ENCODE measurements at regions not wholly inside any gene's neighbourhood (a gene's known extent, or its start where the extent isn't known, plus 50 kb on each side); places are given as distances from the start of the nearest gene placed in this dataset.

GRCh38 chr20:52529826-52530225, 338.2 kb upstream of the ZFP64 start:
- TF ChIP-seq, protein P1, sequence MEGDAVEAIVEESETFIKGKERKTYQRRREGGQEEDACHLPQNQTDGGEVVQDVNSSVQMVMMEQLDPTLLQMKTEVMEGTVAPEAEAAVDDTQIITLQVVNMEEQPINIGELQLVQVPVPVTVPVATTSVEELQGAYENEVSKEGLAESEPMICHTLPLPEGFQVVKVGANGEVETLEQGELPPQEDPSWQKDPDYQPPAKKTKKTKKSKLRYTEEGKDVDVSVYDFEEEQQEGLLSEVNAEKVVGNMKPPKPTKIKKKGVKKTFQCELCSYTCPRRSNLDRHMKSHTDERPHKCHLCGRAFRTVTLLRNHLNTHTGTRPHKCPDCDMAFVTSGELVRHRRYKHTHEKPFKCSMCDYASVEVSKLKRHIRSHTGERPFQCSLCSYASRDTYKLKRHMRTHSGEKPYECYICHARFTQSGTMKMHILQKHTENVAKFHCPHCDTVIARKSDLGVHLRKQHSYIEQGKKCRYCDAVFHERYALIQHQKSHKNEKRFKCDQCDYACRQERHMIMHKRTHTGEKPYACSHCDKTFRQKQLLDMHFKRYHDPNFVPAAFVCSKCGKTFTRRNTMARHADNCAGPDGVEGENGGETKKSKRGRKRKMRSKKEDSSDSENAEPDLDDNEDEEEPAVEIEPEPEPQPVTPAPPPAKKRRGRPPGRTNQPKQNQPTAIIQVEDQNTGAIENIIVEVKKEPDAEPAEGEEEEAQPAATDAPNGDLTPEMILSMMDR (IDR thresholded peaks at IDR 0.05) = no peak
- no peaks in the 10 kb centered on the region for H3K27me3 ChIP-seq
- no peak overlapping the region for H3K27ac ChIP-seq
- no peaks in the 10 kb centered on the region for H3K36me3 ChIP-seq
- intact Hi-C loops (cut with DNase I) = no loop called here
- H3K4me3 ChIP-seq = no peak overlapping the region
- no peaks in the 10 kb centered on the region for H3K9me3 ChIP-seq
- DNase-seq (ENCODE audit: low spot score in 2 of 2) = no peak
- H3K4me1 ChIP-seq = no peaks in the 10 kb centered on the region

GRCh38 chr20:52524861-52525260, 333.3 kb upstream of the ZFP64 start:
- Histone ChIP-seq H3K36me3 (no peaks in the 10 kb centered on the region), H3K9me3 (no peaks in the 10 kb centered on the region), H3K4me1 (no peaks in the 10 kb centered on the region), H3K4me3 (no peak overlapping the region), H3K27me3 (no peaks in the 10 kb centered on the region), H3K27ac (no peak overlapping the region)
- TF ChIP-seq, protein P1 (IDR thresholded peaks at IDR 0.05) = no peak
- DNase-seq (ENCODE audit: low spot score in 2 of 2) = no peak
- intact Hi-C loops (cut with DNase I) = no loop called here

GRCh38 chr20:52518735-52519134, 327.2 kb upstream of the ZFP64 start:
- no peaks in the 10 kb centered on the region for H3K9me3 ChIP-seq
- no peaks in the 10 kb centered on the region for H3K36me3 ChIP-seq
- TF ChIP-seq, protein P1 (IDR thresholded peaks at IDR 0.05) = no peak
- intact Hi-C loops (cut with DNase I) = no loop called here
- H3K27ac ChIP-seq = no peak overlapping the region
- H3K4me1 ChIP-seq = no peaks in the 10 kb centered on the region
- DNase-seq (ENCODE audit: low spot score in 2 of 2) = no peak
- H3K27me3 ChIP-seq = no peaks in the 10 kb centered on the region
- H3K4me3 ChIP-seq = no peak overlapping the region

GRCh38 chr20:52515877-52516276, 324.3 kb upstream of the ZFP64 start:
- H3K4me3 ChIP-seq = no peak overlapping the region
- no peaks in the 10 kb centered on the region for H3K36me3 ChIP-seq
- H3K27me3 ChIP-seq = no peaks in the 10 kb centered on the region
- no peak for DNase-seq (ENCODE audit: low spot score in 2 of 2)
- intact Hi-C loops (cut with DNase I) = no loop called here
- no peak overlapping the region for H3K27ac ChIP-seq
- no peaks in the 10 kb centered on the region for H3K9me3 ChIP-seq
- TF ChIP-seq, protein P1 (IDR thresholded peaks at IDR 0.05) = no peak
- H3K4me1 ChIP-seq = no peaks in the 10 kb centered on the region

- intact Hi-C loops (cut with DNase I) = no loop called here
- Histone ChIP-seq H3K4me1 (no peaks in the 10 kb centered on the region), H3K9me3 (no peaks in the 10 kb centered on the region), H3K27ac (no peak overlapping the region), H3K4me3 (no peak overlapping the region), H3K27me3 (no peaks in the 10 kb centered on the region), H3K36me3 (no peaks in the 10 kb centered on the region)
- TF ChIP-seq, protein P1 (IDR thresholded peaks at IDR 0.05) = no peak
- DNase-seq (ENCODE audit: low spot score in 2 of 2) = no peak
Observed at GRCh38 chr20:52500157-52500556, 308.6 kb upstream of the ZFP64 start.

- Histone ChIP-seq H3K4me1 (no peaks in the 10 kb centered on the region), H3K27ac (no peak overlapping the region), H3K4me3 (no peak overlapping the region), H3K27me3 (no peaks in the 10 kb centered on the region), H3K9me3 (no peaks in the 10 kb centered on the region), H3K36me3 (no peaks in the 10 kb centered on the region)
- TF ChIP-seq, protein P1 (IDR thresholded peaks at IDR 0.05) = no peak
- intact Hi-C loops (cut with DNase I) = no loop called here
- DNase-seq (ENCODE audit: low spot score in 2 of 2) = no peak
Observed at GRCh38 chr20:52497731-52498130, 306.2 kb upstream of the ZFP64 start.

All from ascending aorta (tissue), 2 donors.